DND-41 (cell line): ENCODE measurements at regions not wholly inside any gene's neighbourhood (a gene's known extent, or its start where the extent isn't known, plus 50 kb on each side); places are given as distances from the start of the nearest gene placed in this dataset.

Experiments used
- ATAC-seq: fragments of 200-7000 bp; cut with Tn5 transposase; 3 replicates; pipeline ENCODE4 v1.9.1; 2021; ENCODE audit warnings: low read depth; ENCODE audit not compliant: insufficient read depth
- DNase-seq: peaks from one replicate; pipeline ENCODE4 v3.0.0-alpha.2; 2020
- H2AFZ ChIP-seq: 2 replicates; pipeline ENCODE4 v1.6.0; 2012; ENCODE audit warnings: low read depth, low read length
- H3K27ac ChIP-seq: 2 replicates; pipeline ENCODE4 v1.5.1; 2012; ENCODE audit warnings: low read length, inconsistent platforms
- H3K27me3 ChIP-seq: fragments of 200-600 bp; sonication (generic); 2 replicates; pipeline ENCODE4 v1.6.0; 2012; ENCODE audit warnings: low read length, mild to moderate bottlenecking, inconsistent platforms; ENCODE audit not compliant: insufficient read depth, poor library complexity
- H3K36me3 ChIP-seq: 2 replicates; pipeline ENCODE4 v1.5.1; 2012; ENCODE audit warnings: low read length, inconsistent platforms; ENCODE audit not compliant: insufficient read depth
- H3K4me1 ChIP-seq: 2 replicates; pipeline ENCODE4 v1.5.1; 2012; ENCODE audit warnings: mild to moderate bottlenecking, low read length; ENCODE audit not compliant: insufficient read depth
- H3K4me2 ChIP-seq: 2 replicates; pipeline ENCODE4 v1.6.0; 2012; ENCODE audit warnings: mild to moderate bottlenecking, moderate library complexity, low read length, inconsistent platforms; ENCODE audit not compliant: insufficient read depth
- H3K4me3 ChIP-seq, 2 experiments: fragments of 200-600 bp in 1 of 2; shearing (Covaris generic) in 1 of 2; 2 replicates each; pipeline ENCODE4 v1.5.1; 2012 to 2016; ENCODE audit warnings: inconsistent platforms in 2 of 2, low read length in 2 of 2, mild to moderate bottlenecking in 2 of 2, low read depth in 1 of 2, moderate library complexity in 1 of 2
- H3K79me2 ChIP-seq: 2 replicates; pipeline ENCODE4 v1.6.0; 2012; ENCODE audit warnings: low read length, inconsistent platforms; ENCODE audit not compliant: insufficient read depth
- H3K9ac ChIP-seq: 2 replicates; pipeline ENCODE4 v1.6.0; 2012; ENCODE audit warnings: low read depth, mild to moderate bottlenecking, inconsistent platforms, low read length, moderate library complexity
- H3K9me3 ChIP-seq: 2 replicates; pipeline ENCODE4 v1.5.1; 2012; ENCODE audit warnings: low read length, moderate library complexity, mild to moderate bottlenecking, inconsistent platforms; ENCODE audit not compliant: insufficient read depth, severe bottlenecking
- H4K20me1 ChIP-seq: 2 replicates; pipeline ENCODE4 v1.6.0; 2012; ENCODE audit warnings: low read length; ENCODE audit not compliant: insufficient read depth
- CTCF ChIP-seq: IDR thresholded peaks from 2 replicates; pipeline ENCODE4 v1.5.1; 2012; ENCODE audit warnings: borderline replicate concordance, low read length, moderate library complexity, mild to moderate bottlenecking; ENCODE audit not compliant: poor library complexity, severe bottlenecking; ENCODE audit errors: extremely low read depth
- EZH2 ChIP-seq: IDR thresholded peaks from 3 replicates; pipeline ENCODE4 v1.6.1; 2012; ENCODE audit warnings: borderline replicate concordance, low read depth, mild to moderate bottlenecking, moderate library complexity, low read length, inconsistent platforms; ENCODE audit not compliant: severe bottlenecking

- Histone ChIP-seq H3K27ac (no peak overlapping the region), H3K79me2 (no peaks in the 10 kb centered on the region), H3K9ac (no peak overlapping the region), H3K36me3 (no peaks in the 10 kb centered on the region), H2AFZ (no peak overlapping the region), H3K27me3 (no peaks in the 10 kb centered on the region), H3K4me1 (no peaks in the 10 kb centered on the region), H3K9me3 (peaks cover 5% of the 10 kb centered on the region), H3K4me2 (no peak overlapping the region), H3K4me3 (no peak overlapping the region), H4K20me1 (no peaks in the 10 kb centered on the region)
- no peak for ATAC-seq
- TF ChIP-seq EZH2 (no peak), CTCF (no peak)
- DNase-seq = no peak
These were observed 186.1 kb downstream of the GIPC2 start for GRCh38 chr1:78231894-78232293.

GRCh38 chr1:78232630-78233029 lies 186.9 kb downstream of the GIPC2 start:
- no peaks in the 10 kb centered on the region for H4K20me1 ChIP-seq
- DNase-seq (no peak), ATAC-seq (no peak)
- H3K4me2 ChIP-seq = no peak overlapping the region
- no peaks in the 10 kb centered on the region for H3K27me3 ChIP-seq
- no peak overlapping the region for H3K27ac ChIP-seq
- no peak overlapping the region for H3K4me3 ChIP-seq
- H3K9ac ChIP-seq = no peak overlapping the region
- no peak overlapping the region for H2AFZ ChIP-seq
- TF ChIP-seq EZH2 (no peak), CTCF (no peak)
- H3K9me3 ChIP-seq = no peaks in the 10 kb centered on the region
- no peaks in the 10 kb centered on the region for H3K4me1 ChIP-seq
- H3K79me2 ChIP-seq = no peaks in the 10 kb centered on the region
- no peaks in the 10 kb centered on the region for H3K36me3 ChIP-seq

- Histone ChIP-seq H3K9me3 (no peaks in the 10 kb centered on the region), H3K4me2 (no peak overlapping the region), H3K36me3 (no peaks in the 10 kb centered on the region), H3K4me3 (no peak overlapping the region), H2AFZ (no peak overlapping the region), H4K20me1 (no peaks in the 10 kb centered on the region), H3K79me2 (no peaks in the 10 kb centered on the region), H3K27ac (no peak overlapping the region), H3K27me3 (no peaks in the 10 kb centered on the region), H3K4me1 (no peaks in the 10 kb centered on the region), H3K9ac (no peak overlapping the region)
- DNase-seq (no peak), ATAC-seq (no peak)
- TF ChIP-seq EZH2 (no peak), CTCF (no peak)
These were observed 188.7 kb downstream of the GIPC2 start for GRCh38 chr1:78234496-78234895.

GRCh38 chr1:78236716-78237115 lies 190.9 kb downstream of the GIPC2 start:
- H3K9ac ChIP-seq = no peak overlapping the region
- no peak overlapping the region for H3K27ac ChIP-seq
- no peaks in the 10 kb centered on the region for H3K79me2 ChIP-seq
- H3K36me3 ChIP-seq = no peaks in the 10 kb centered on the region
- H3K4me1 ChIP-seq = no peaks in the 10 kb centered on the region
- DNase-seq (no peak), ATAC-seq (no peak)
- H3K9me3 ChIP-seq = no peaks in the 10 kb centered on the region
- H4K20me1 ChIP-seq = no peaks in the 10 kb centered on the region
- no peaks in the 10 kb centered on the region for H3K27me3 ChIP-seq
- TF ChIP-seq EZH2 (no peak), CTCF (no peak)
- no peak overlapping the region for H3K4me2 ChIP-seq
- no peak overlapping the region for H2AFZ ChIP-seq
- H3K4me3 ChIP-seq = no peak overlapping the region
